HTR-8/SVneo (cell line): ENCODE measurements at regions not wholly inside any gene's neighbourhood (a gene's known extent, or its start where the extent isn't known, plus 50 kb on each side); places are given as distances from the start of the nearest gene placed in this dataset.

Experiments used
- DNase-seq: peaks from one replicate; pipeline ENCODE4 v3.0.0; 2011; ENCODE audit warnings: low spot score, mixed read lengths; ENCODE audit not compliant: insufficient read length
- FAIRE-seq: peaks from 2 replicates; lab custom pipeline; 2011; peaks lifted over from hg19 to GRCh38; lab: Jason Lieb, UNC

- FAIRE-seq (no peak), DNase-seq (no peak)
Observed at GRCh38 chr3:70431911-70432310, 119.5 kb upstream of the MDFIC2 start.

GRCh38 chr3:70426071-70426470 is 113.6 kb upstream of the MDFIC2 start:
- no peak for FAIRE-seq
- DNase-seq: no peak

GRCh38 chr3:70421506-70421905 is 109.1 kb upstream of the MDFIC2 start:
- FAIRE-seq (no peak), DNase-seq (no peak)

- DNase-seq: no peak
- FAIRE-seq: no peak
Observed at GRCh38 chr3:70409018-70409417, 96.6 kb upstream of the MDFIC2 start.

- DNase-seq (no peak), FAIRE-seq (no peak)
Observed at GRCh38 chr3:70400194-70400593, 87.8 kb upstream of the MDFIC2 start.

GRCh38 chr3:70393881-70394612 is 81.6 kb upstream of the MDFIC2 start:
- FAIRE-seq (no peak), DNase-seq (no peak)

GRCh38 chr3:70392227-70392626 is 79.8 kb upstream of the MDFIC2 start:
- FAIRE-seq: no peak

GRCh38 chr3:70387889-70388288 is 75.5 kb upstream of the MDFIC2 start:
- DNase-seq (no peak), FAIRE-seq (no peak)

More at GRCh38 chr3:70392227-70392626, 79.8 kb upstream of the MDFIC2 start:
- no peak for DNase-seq

GRCh38 chr3:70386846-70387245 is 74.4 kb upstream of the MDFIC2 start:
- DNase-seq (no peak), FAIRE-seq (no peak)

GRCh38 chr3:70386043-70386442 is 73.6 kb upstream of the MDFIC2 start:
- FAIRE-seq (no peak), DNase-seq (no peak)

GRCh38 chr3:70383360-70383831 is 71.0 kb upstream of the MDFIC2 start:
- FAIRE-seq (no peak), DNase-seq (no peak)

GRCh38 chr3:70374179-70374578 is 61.7 kb upstream of the MDFIC2 start:
- FAIRE-seq (no peak), DNase-seq (no peak)
